Activated T-cell treated with anti-CD3 and anti-CD28 coated beads, Interleukin-2, amount 50 U/mL, for 72 hours (primary cell): ENCODE measurements at regions not wholly inside any gene's neighbourhood (a gene's known extent, or its start where the extent isn't known, plus 50 kb on each side); places are given as distances from the start of the nearest gene placed in this dataset.
"Not testable (repeated sequence)": the region's sequence is repeated elsewhere in the genome, so short reads cannot be mapped to it uniquely, and the experiment has no call there.

Experiments used
- ATAC-seq, 2 donors: fragments of 150-1000 bp; cut with Tn5 transposase; replicated peaks in 1 of 2; 2 replicates each; pipeline ENCODE4 v1.10.0; 2021; ENCODE audit warnings: moderate library complexity in 2 of 2, mild to moderate bottlenecking in 1 of 2
- DNase-seq, 2 donors: peaks; one replicate each; pipeline ENCODE4 v3.0.0; 2021 to 2022; ENCODE audit warnings: mixed read lengths in 1 of 2
- H3K27ac Mint-ChIP-seq: one replicate; pipeline ENCODE4 v1.8.0; 2022; ENCODE audit warnings: mild to moderate bottlenecking, moderate library complexity, mixed read lengths
- H3K27me3 Mint-ChIP-seq: one replicate; pipeline ENCODE4 v1.8.0; 2022; ENCODE audit warnings: low read depth, mixed read lengths
- H3K36me3 Mint-ChIP-seq, 2 donors: one replicate each; pipeline ENCODE4 v1.8.0; 2022; ENCODE audit warnings: mixed read lengths in 2 of 2, mild to moderate bottlenecking in 1 of 2; ENCODE audit not compliant: insufficient read depth in 2 of 2
- H3K4me1 Mint-ChIP-seq: one replicate; pipeline ENCODE4 v1.8.0; 2022; ENCODE audit warnings: low read depth, mixed read lengths
- H3K4me3 Mint-ChIP-seq, 2 donors: one replicate each; pipeline ENCODE4 v1.8.0; 2022; ENCODE audit warnings: mild to moderate bottlenecking in 2 of 2, mixed read lengths in 2 of 2, moderate library complexity in 2 of 2
- H3K9me3 Mint-ChIP-seq, 2 donors: one replicate each; pipeline ENCODE4 v1.8.0; 2022; ENCODE audit warnings: mixed read lengths in 2 of 2

DNA sequence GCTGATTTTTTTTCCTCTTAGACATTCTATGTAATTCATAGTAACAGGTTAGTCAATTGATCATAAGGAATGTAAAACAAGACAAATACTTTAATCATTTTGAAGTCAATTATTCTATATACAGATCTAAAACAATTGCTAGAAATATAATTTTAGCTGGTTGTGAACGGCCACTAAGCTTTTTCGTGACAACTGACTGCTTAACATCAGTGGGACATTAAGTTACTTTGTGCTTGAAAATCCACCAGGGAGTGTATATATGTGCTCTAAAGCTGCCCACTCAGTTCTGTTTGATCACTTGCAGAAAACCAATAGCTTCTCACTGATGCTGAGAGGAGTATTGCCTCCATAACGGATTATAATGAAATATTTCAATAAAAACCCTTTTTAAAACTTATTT, 370.2 kb upstream of the CCNH start:
- DNase-seq: no peak
- ATAC-seq: no peak
- no peaks in the 10 kb centered on the region for H3K4me1 Mint-ChIP-seq
- H3K27me3 Mint-ChIP-seq: peaks cover 37% of the 10 kb centered on the region
- H3K9me3 Mint-ChIP-seq: no peaks in the 10 kb centered on the region
- no peak overlapping the region for H3K4me3 Mint-ChIP-seq
- H3K36me3 Mint-ChIP-seq: no peaks in the 10 kb centered on the region
- no peak overlapping the region for H3K27ac Mint-ChIP-seq

GRCh38 chr5:87781976-87782375, 369.2 kb upstream of the CCNH start:
- H3K4me1 Mint-ChIP-seq: no peaks in the 10 kb centered on the region
- H3K27me3 Mint-ChIP-seq: peaks cover 37% of the 10 kb centered on the region
- DNase-seq (no peak), ATAC-seq (no peak)
- H3K27ac Mint-ChIP-seq: no peak overlapping the region
- H3K9me3 Mint-ChIP-seq: no peaks in the 10 kb centered on the region
- no peak overlapping the region for H3K4me3 Mint-ChIP-seq
- H3K36me3 Mint-ChIP-seq: no peaks in the 10 kb centered on the region

- H3K4me1 Mint-ChIP-seq: no peaks in the 10 kb centered on the region
Measured at GRCh38 chr5:87780831-87781760, 368.4 kb upstream of the CCNH start.

GRCh38 chr5:87778876-87779275, 366.1 kb upstream of the CCNH start:
- no peak overlapping the region for H3K4me3 Mint-ChIP-seq
- H3K4me1 Mint-ChIP-seq: no peaks in the 10 kb centered on the region

More at GRCh38 chr5:87780831-87781760, 368.4 kb upstream of the CCNH start:
- DNase-seq: peak; percentile 74 to 78
- H3K27ac Mint-ChIP-seq: no peak overlapping the region
- peaks cover 32% of the 10 kb centered on the region for H3K27me3 Mint-ChIP-seq
- no peaks in the 10 kb centered on the region for H3K36me3 Mint-ChIP-seq
- H3K4me3 Mint-ChIP-seq: no peak overlapping the region
- H3K9me3 Mint-ChIP-seq: no peaks in the 10 kb centered on the region
- ATAC-seq: peak; percentile 94 to 96

GRCh38 chr5:87777877-87778276, 365.1 kb upstream of the CCNH start:
- no peaks in the 10 kb centered on the region for H3K36me3 Mint-ChIP-seq
- no peaks in the 10 kb centered on the region for H3K4me1 Mint-ChIP-seq
- ATAC-seq (no peak), DNase-seq (no peak)
- H3K9me3 Mint-ChIP-seq: no peaks in the 10 kb centered on the region
- H3K4me3 Mint-ChIP-seq: no peak overlapping the region
- no peak overlapping the region for H3K27ac Mint-ChIP-seq
- peaks cover 16% of the 10 kb centered on the region for H3K27me3 Mint-ChIP-seq

More at GRCh38 chr5:87778876-87779275, 366.1 kb upstream of the CCNH start:
- ATAC-seq (no peak), DNase-seq (no peak)
- H3K27me3 Mint-ChIP-seq: peaks cover 22% of the 10 kb centered on the region
- no peak overlapping the region for H3K27ac Mint-ChIP-seq
- H3K36me3 Mint-ChIP-seq: no peaks in the 10 kb centered on the region
- H3K9me3 Mint-ChIP-seq: no peaks in the 10 kb centered on the region

GRCh38 chr5:87776785-87777184, 364.1 kb upstream of the CCNH start:
- DNase-seq (no peak), ATAC-seq (no peak)
- no peaks in the 10 kb centered on the region for H3K36me3 Mint-ChIP-seq
- H3K27me3 Mint-ChIP-seq: peaks cover 11% of the 10 kb centered on the region
- no peaks in the 10 kb centered on the region for H3K9me3 Mint-ChIP-seq
- no peak overlapping the region for H3K4me3 Mint-ChIP-seq
- H3K4me1 Mint-ChIP-seq: no peaks in the 10 kb centered on the region
- no peak overlapping the region for H3K27ac Mint-ChIP-seq

DNA sequence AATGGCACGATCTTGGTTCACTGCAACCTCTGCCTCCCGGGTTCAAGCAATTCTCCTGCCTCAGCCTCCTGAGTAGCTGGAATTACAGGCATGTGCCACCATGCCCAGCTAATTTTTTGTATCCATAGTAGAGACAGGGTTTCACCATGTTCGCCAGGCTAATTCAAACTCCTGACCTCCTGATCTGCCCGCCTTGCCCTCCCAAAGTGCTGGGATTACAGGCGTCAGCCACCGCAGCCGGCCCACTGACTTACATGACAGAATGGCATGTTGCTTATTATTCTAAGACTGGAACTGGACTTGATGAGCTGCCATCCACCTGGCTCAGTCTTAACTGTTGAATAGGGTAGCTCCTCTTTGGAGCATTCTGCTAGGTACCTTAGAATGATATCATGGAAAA, 363.6 kb upstream of the CCNH start:
- not testable (repeated sequence) for ATAC-seq, H3K36me3 Mint-ChIP-seq, H3K4me1 Mint-ChIP-seq, H3K27ac Mint-ChIP-seq, DNase-seq, H3K4me3 Mint-ChIP-seq, H3K27me3 Mint-ChIP-seq, H3K9me3 Mint-ChIP-seq

- no peaks in the 10 kb centered on the region for H3K9me3 Mint-ChIP-seq
- peaks cover 5% of the 10 kb centered on the region for H3K27me3 Mint-ChIP-seq
- no peak overlapping the region for H3K27ac Mint-ChIP-seq
- H3K4me1 Mint-ChIP-seq: no peaks in the 10 kb centered on the region
- H3K36me3 Mint-ChIP-seq: no peaks in the 10 kb centered on the region
- DNase-seq (no peak), ATAC-seq (no peak)
- no peak overlapping the region for H3K4me3 Mint-ChIP-seq
Measured at GRCh38 chr5:87775228-87775627, 362.5 kb upstream of the CCNH start.

DNA sequence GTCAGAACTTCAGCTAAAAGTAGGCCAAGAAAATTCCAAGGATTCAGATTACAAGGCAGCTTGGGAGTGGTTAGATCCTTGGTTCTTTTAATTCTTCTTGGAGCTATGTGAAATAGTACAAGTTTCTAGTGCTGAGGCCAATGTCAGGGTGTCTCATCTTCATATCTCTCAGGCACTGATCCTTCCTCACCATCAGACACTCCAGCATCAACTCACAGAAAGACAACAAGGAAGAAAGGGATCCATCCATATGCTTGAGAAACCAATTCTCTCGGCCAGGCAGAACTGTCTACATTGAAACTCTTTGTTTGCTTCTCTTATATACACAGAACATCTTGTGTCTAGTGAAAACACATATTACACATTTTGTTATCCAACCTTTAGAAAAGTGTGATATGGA, 362.1 kb upstream of the CCNH start:
- Mint-ChIP-seq H3K36me3 (no peaks in the 10 kb centered on the region), H3K4me1 (no peaks in the 10 kb centered on the region), H3K27ac (no peak overlapping the region), H3K4me3 (no peak overlapping the region), H3K9me3 (no peaks in the 10 kb centered on the region), H3K27me3 (peaks cover 8% of the 10 kb centered on the region)
- no peak for DNase-seq
- ATAC-seq: no peak

GRCh38 chr5:87770601-87771121, 357.9 kb upstream of the CCNH start:
- Mint-ChIP-seq H3K27ac (no peak overlapping the region), H3K27me3 (peaks cover 25% of the 10 kb centered on the region), H3K36me3 (no peaks in the 10 kb centered on the region), H3K9me3 (no peaks in the 10 kb centered on the region), H3K4me1 (no peaks in the 10 kb centered on the region), H3K4me3 (no peak overlapping the region)
- DNase-seq: no peak
- ATAC-seq: no peak

DNA sequence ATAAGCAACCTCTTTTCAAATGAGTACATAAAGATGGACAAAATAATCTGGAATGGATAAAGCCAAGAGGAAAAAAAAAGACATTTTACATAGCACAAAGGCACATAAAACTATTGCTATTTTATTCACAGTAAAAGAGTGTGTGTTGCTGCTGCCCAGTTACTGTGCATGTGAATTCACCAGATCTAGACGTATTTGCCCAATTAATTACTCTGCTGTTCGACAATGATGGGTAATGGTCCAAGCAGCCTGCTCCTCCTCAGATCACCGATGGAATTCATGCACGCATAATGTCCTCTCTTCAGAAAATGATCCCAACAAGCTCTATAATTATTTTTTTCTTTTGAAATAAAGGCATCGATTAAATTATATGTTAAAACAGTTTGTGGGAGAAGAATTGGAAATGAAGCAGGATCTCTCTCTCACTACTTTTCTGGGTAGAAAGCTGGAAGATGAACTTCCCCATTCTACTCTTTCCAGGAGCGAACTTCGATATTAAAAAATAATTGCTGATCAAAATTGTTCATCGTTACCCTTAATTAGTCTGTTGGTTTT, 357.4 kb upstream of the CCNH start:
- no peaks in the 10 kb centered on the region for H3K9me3 Mint-ChIP-seq
- no peak for ATAC-seq
- no peaks in the 10 kb centered on the region for H3K4me1 Mint-ChIP-seq
- H3K4me3 Mint-ChIP-seq: no peak overlapping the region
- no peak overlapping the region for H3K27ac Mint-ChIP-seq
- H3K27me3 Mint-ChIP-seq: peaks cover 25% of the 10 kb centered on the region
- H3K36me3 Mint-ChIP-seq: no peaks in the 10 kb centered on the region
- no peak for DNase-seq

DNA sequence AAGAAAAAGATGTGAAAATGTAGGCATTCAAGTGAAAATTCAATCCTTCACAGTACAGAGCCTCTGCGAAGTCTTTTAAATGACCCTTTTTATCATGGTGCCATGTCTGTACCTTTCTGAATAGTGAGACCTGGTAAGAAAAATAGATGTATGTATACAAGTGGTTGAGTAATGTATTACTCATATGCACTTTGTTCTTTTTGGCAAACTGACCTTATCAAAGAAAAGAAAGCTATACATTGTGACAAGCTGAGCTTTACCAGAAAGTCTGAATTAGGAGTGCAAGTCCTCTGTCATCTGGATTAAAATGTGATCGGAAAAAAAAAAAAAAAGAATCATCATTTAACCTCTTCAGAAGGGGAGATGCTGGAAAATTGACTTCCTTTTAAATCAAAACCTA, 356.4 kb upstream of the CCNH start:
- no peaks in the 10 kb centered on the region for H3K4me1 Mint-ChIP-seq
- H3K4me3 Mint-ChIP-seq: no peak overlapping the region
- H3K27me3 Mint-ChIP-seq: peaks cover 25% of the 10 kb centered on the region
- ATAC-seq (no peak), DNase-seq (no peak)
- H3K27ac Mint-ChIP-seq: no peak overlapping the region
- no peaks in the 10 kb centered on the region for H3K9me3 Mint-ChIP-seq
- no peaks in the 10 kb centered on the region for H3K36me3 Mint-ChIP-seq

GRCh38 chr5:87768190-87768589, 355.5 kb upstream of the CCNH start:
- no peak overlapping the region for H3K27ac Mint-ChIP-seq
- DNase-seq: no peak
- H3K4me1 Mint-ChIP-seq: no peaks in the 10 kb centered on the region
- H3K27me3 Mint-ChIP-seq: peaks cover 27% of the 10 kb centered on the region
- no peak overlapping the region for H3K4me3 Mint-ChIP-seq
- ATAC-seq: no peak
- no peaks in the 10 kb centered on the region for H3K36me3 Mint-ChIP-seq
- H3K9me3 Mint-ChIP-seq: no peaks in the 10 kb centered on the region
